HCT116 (cell line): ENCODE measurements at regions not wholly inside any gene's neighbourhood (a gene's known extent, or its start where the extent isn't known, plus 50 kb on each side); places are given as distances from the start of the nearest gene placed in this dataset.

Source experiments
- EZH2 ChIP-seq: fragments of 200-600 bp; sonication (generic); IDR thresholded peaks from 2 replicates; pipeline ENCODE4 v1.6.1; 2017; ENCODE audit warnings: antibody characterized with exemption, mixed run types
- POLR2A ChIP-seq: IDR thresholded peaks from 2 replicates; pipeline ENCODE4 v1.7.0; 2011; ENCODE audit warnings: borderline replicate concordance; ENCODE audit not compliant: insufficient read depth, insufficient read length; ENCODE audit errors: extremely low read depth
- POLR2AphosphoS5 ChIP-seq: IDR thresholded peaks from 2 replicates; pipeline ENCODE4 v1.6.1; 2011; ENCODE audit warnings: mild to moderate bottlenecking, low read depth, low read length, moderate library complexity
- SP1 ChIP-seq: IDR thresholded peaks from 2 replicates; pipeline ENCODE4 v1.6.1; 2012; ENCODE audit warnings: low read depth
- TF ChIP-seq, protein P1 (sequence below): IDR thresholded peaks from 2 replicates; pipeline ENCODE4 v1.6.1; 2012; ENCODE audit warnings: low read depth
- TF ChIP-seq, protein P2 (sequence below): IDR thresholded peaks from 2 replicates; pipeline ENCODE4 v1.6.1; 2012
- TF ChIP-seq, protein P3 (sequence below), 3 experiments: fragments of 200-600 bp in 1 of 3; sonication (generic) in 1 of 3; IDR thresholded peaks in 2 of 3; conservative IDR thresholded peaks in 1 of 3; 2 replicates each; pipeline ENCODE4 v1.5.1; 2012 to 2017; ENCODE audit warnings: low read depth in 2 of 3, low read length in 2 of 3, antibody characterized with exemption in 1 of 3, borderline replicate concordance in 1 of 3, control low read depth in 1 of 3, mild to moderate bottlenecking in 1 of 3, mixed read lengths in 1 of 3, mixed run types in 1 of 3, moderate library complexity in 1 of 3; ENCODE audit not compliant: insufficient read depth in 1 of 3

GRCh38 chr5:89827960-89828359 lies 581.6 kb downstream of the CETN3 start:
- no peak for TF ChIP-seq EZH2
- TF ChIP-seq, protein P1, sequence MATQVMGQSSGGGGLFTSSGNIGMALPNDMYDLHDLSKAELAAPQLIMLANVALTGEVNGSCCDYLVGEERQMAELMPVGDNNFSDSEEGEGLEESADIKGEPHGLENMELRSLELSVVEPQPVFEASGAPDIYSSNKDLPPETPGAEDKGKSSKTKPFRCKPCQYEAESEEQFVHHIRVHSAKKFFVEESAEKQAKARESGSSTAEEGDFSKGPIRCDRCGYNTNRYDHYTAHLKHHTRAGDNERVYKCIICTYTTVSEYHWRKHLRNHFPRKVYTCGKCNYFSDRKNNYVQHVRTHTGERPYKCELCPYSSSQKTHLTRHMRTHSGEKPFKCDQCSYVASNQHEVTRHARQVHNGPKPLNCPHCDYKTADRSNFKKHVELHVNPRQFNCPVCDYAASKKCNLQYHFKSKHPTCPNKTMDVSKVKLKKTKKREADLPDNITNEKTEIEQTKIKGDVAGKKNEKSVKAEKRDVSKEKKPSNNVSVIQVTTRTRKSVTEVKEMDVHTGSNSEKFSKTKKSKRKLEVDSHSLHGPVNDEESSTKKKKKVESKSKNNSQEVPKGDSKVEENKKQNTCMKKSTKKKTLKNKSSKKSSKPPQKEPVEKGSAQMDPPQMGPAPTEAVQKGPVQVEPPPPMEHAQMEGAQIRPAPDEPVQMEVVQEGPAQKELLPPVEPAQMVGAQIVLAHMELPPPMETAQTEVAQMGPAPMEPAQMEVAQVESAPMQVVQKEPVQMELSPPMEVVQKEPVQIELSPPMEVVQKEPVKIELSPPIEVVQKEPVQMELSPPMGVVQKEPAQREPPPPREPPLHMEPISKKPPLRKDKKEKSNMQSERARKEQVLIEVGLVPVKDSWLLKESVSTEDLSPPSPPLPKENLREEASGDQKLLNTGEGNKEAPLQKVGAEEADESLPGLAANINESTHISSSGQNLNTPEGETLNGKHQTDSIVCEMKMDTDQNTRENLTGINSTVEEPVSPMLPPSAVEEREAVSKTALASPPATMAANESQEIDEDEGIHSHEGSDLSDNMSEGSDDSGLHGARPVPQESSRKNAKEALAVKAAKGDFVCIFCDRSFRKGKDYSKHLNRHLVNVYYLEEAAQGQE = no peak
- TF ChIP-seq POLR2A = no peak
- TF ChIP-seq, protein P2, sequence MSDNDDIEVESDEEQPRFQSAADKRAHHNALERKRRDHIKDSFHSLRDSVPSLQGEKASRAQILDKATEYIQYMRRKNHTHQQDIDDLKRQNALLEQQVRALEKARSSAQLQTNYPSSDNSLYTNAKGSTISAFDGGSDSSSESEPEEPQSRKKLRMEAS = no peak
- no peak for TF ChIP-seq POLR2AphosphoS5
- TF ChIP-seq, protein P3, sequence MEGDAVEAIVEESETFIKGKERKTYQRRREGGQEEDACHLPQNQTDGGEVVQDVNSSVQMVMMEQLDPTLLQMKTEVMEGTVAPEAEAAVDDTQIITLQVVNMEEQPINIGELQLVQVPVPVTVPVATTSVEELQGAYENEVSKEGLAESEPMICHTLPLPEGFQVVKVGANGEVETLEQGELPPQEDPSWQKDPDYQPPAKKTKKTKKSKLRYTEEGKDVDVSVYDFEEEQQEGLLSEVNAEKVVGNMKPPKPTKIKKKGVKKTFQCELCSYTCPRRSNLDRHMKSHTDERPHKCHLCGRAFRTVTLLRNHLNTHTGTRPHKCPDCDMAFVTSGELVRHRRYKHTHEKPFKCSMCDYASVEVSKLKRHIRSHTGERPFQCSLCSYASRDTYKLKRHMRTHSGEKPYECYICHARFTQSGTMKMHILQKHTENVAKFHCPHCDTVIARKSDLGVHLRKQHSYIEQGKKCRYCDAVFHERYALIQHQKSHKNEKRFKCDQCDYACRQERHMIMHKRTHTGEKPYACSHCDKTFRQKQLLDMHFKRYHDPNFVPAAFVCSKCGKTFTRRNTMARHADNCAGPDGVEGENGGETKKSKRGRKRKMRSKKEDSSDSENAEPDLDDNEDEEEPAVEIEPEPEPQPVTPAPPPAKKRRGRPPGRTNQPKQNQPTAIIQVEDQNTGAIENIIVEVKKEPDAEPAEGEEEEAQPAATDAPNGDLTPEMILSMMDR (IDR thresholded peaks at IDR 0.05 in 2 of 3, conservative IDR thresholded peaks at IDR 0.05 in 1 of 3; ENCODE audit: borderline replicate concordance in 1 of 3, insufficient read depth in 1 of 3, low read depth in 2 of 3, low read length in 2 of 3) = no peak
- no peak for TF ChIP-seq SP1
